Duodenal mucosa (tissue), 2 donors: ENCODE measurements at regions not wholly inside any gene's neighbourhood (a gene's known extent, or its start where the extent isn't known, plus 50 kb on each side); places are given as distances from the start of the nearest gene placed in this dataset.

ENCODE experiments used
- H3K27ac ChIP-seq: one replicate; pipeline ENCODE4 v1.7.0; 2013; ENCODE audit warnings: low read depth, low read length
- H3K27me3 ChIP-seq, 2 donors: one replicate each; pipeline ENCODE4 v1.7.0; 2013; ENCODE audit warnings: low read length in 2 of 2, control low read depth in 1 of 2; ENCODE audit not compliant: insufficient read depth in 2 of 2, control insufficient read depth in 1 of 2
- H3K36me3 ChIP-seq, 2 donors: one replicate each; pipeline ENCODE4 v1.7.0; 2013; ENCODE audit warnings: low read length in 2 of 2, control low read depth in 1 of 2; ENCODE audit not compliant: insufficient read depth in 2 of 2, control insufficient read depth in 1 of 2
- H3K4me1 ChIP-seq, 2 donors: one replicate each; pipeline ENCODE4 v1.7.0; 2013; ENCODE audit warnings: low read length in 2 of 2, control low read depth in 1 of 2; ENCODE audit not compliant: insufficient read depth in 2 of 2, control insufficient read depth in 1 of 2
- H3K4me3 ChIP-seq, 2 donors: one replicate each; pipeline ENCODE4 v1.7.0; 2013; ENCODE audit warnings: low read length in 2 of 2, low read depth in 1 of 2
- H3K9ac ChIP-seq, 2 donors: one replicate each; pipeline ENCODE4 v1.7.0; 2013; ENCODE audit warnings: low read length in 2 of 2, low read depth in 1 of 2
- H3K9me3 ChIP-seq, 2 donors: one replicate each; pipeline ENCODE4 v1.7.0; 2013; ENCODE audit warnings: low read length in 2 of 2, control low read depth in 1 of 2; ENCODE audit not compliant: control insufficient read depth in 1 of 2

GRCh38 chr3:81416812-81417211, 344.6 kb downstream of the GBE1 start:
- no peak overlapping the region for H3K4me3 ChIP-seq
- no peaks in the 10 kb centered on the region for H3K4me1 ChIP-seq
- no peaks in the 10 kb centered on the region for H3K36me3 ChIP-seq
- H3K27me3 ChIP-seq = no peaks in the 10 kb centered on the region
- no peak overlapping the region for H3K9ac ChIP-seq
- no peak overlapping the region for H3K27ac ChIP-seq
- no peaks in the 10 kb centered on the region for H3K9me3 ChIP-seq

GRCh38 chr3:81406318-81406717, 355.1 kb downstream of the GBE1 start:
- no peaks in the 10 kb centered on the region for H3K9me3 ChIP-seq
- H3K9ac ChIP-seq = no peak overlapping the region
- no peak overlapping the region for H3K27ac ChIP-seq
- no peaks in the 10 kb centered on the region for H3K4me1 ChIP-seq
- H3K4me3 ChIP-seq = no peak overlapping the region
- no peaks in the 10 kb centered on the region for H3K27me3 ChIP-seq
- no peaks in the 10 kb centered on the region for H3K36me3 ChIP-seq

- Histone ChIP-seq H3K4me3 (no peak overlapping the region), H3K36me3 (no peaks in the 10 kb centered on the region), H3K27ac (no peak overlapping the region), H3K9ac (no peak overlapping the region), H3K9me3 (no peaks in the 10 kb centered on the region), H3K27me3 (no peaks in the 10 kb centered on the region), H3K4me1 (no peaks in the 10 kb centered on the region)
Measured at GRCh38 chr3:81395739-81396513, 365.5 kb downstream of the GBE1 start.

- H3K4me1 ChIP-seq = no peaks in the 10 kb centered on the region
- H3K4me3 ChIP-seq = no peak overlapping the region
- no peaks in the 10 kb centered on the region for H3K9me3 ChIP-seq
- no peak overlapping the region for H3K9ac ChIP-seq
- H3K27ac ChIP-seq = no peak overlapping the region
- H3K27me3 ChIP-seq = no peaks in the 10 kb centered on the region
- H3K36me3 ChIP-seq = no peaks in the 10 kb centered on the region
Measured at GRCh38 chr3:81394651-81395524, 366.6 kb downstream of the GBE1 start.

GRCh38 chr3:81393251-81393650, 368.2 kb downstream of the GBE1 start:
- no peaks in the 10 kb centered on the region for H3K4me1 ChIP-seq
- no peak overlapping the region for H3K27ac ChIP-seq
- no peak overlapping the region for H3K4me3 ChIP-seq
- no peaks in the 10 kb centered on the region for H3K27me3 ChIP-seq
- H3K9me3 ChIP-seq = no peaks in the 10 kb centered on the region
- H3K36me3 ChIP-seq = no peaks in the 10 kb centered on the region
- H3K9ac ChIP-seq = no peak overlapping the region

GRCh38 chr3:81390796-81391195, 370.6 kb downstream of the GBE1 start:
- Histone ChIP-seq H3K4me3 (no peak overlapping the region), H3K4me1 (no peaks in the 10 kb centered on the region), H3K27ac (no peak overlapping the region), H3K9me3 (no peaks in the 10 kb centered on the region), H3K27me3 (no peaks in the 10 kb centered on the region), H3K36me3 (no peaks in the 10 kb centered on the region), H3K9ac (no peak overlapping the region)

- no peak overlapping the region for H3K9ac ChIP-seq
- no peaks in the 10 kb centered on the region for H3K9me3 ChIP-seq
- H3K27me3 ChIP-seq = no peaks in the 10 kb centered on the region
- no peaks in the 10 kb centered on the region for H3K36me3 ChIP-seq
- H3K27ac ChIP-seq = no peak overlapping the region
- no peak overlapping the region for H3K4me3 ChIP-seq
- no peaks in the 10 kb centered on the region for H3K4me1 ChIP-seq
Measured at GRCh38 chr3:81388191-81388590, 373.3 kb downstream of the GBE1 start.

- H3K9me3 ChIP-seq = no peaks in the 10 kb centered on the region
- H3K27ac ChIP-seq = no peak overlapping the region
- H3K4me3 ChIP-seq = no peak overlapping the region
- no peaks in the 10 kb centered on the region for H3K4me1 ChIP-seq
- no peaks in the 10 kb centered on the region for H3K36me3 ChIP-seq
- H3K9ac ChIP-seq = no peak overlapping the region
- H3K27me3 ChIP-seq = no peaks in the 10 kb centered on the region
Measured at GRCh38 chr3:81382470-81382869, 379.0 kb downstream of the GBE1 start.

- H3K36me3 ChIP-seq = no peaks in the 10 kb centered on the region
- no peak overlapping the region for H3K9ac ChIP-seq
- no peaks in the 10 kb centered on the region for H3K4me1 ChIP-seq
- no peaks in the 10 kb centered on the region for H3K27me3 ChIP-seq
- H3K27ac ChIP-seq = no peak overlapping the region
- H3K9me3 ChIP-seq = no peaks in the 10 kb centered on the region
- H3K4me3 ChIP-seq = no peak overlapping the region
Measured at GRCh38 chr3:81380234-81380633, 381.2 kb downstream of the GBE1 start.

GRCh38 chr3:81378552-81379293, 382.7 kb downstream of the GBE1 start:
- H3K27me3 ChIP-seq = no peaks in the 10 kb centered on the region
- H3K4me1 ChIP-seq = no peaks in the 10 kb centered on the region
- H3K27ac ChIP-seq = no peak overlapping the region
- H3K9me3 ChIP-seq = no peaks in the 10 kb centered on the region
- no peak overlapping the region for H3K4me3 ChIP-seq
- H3K36me3 ChIP-seq = no peaks in the 10 kb centered on the region
- H3K9ac ChIP-seq = no peak overlapping the region
